ENCODE measurements at regions not wholly inside any gene's neighbourhood (a gene's known extent, or its start where the extent isn't known, plus 50 kb on each side); places are given as distances from the start of the nearest gene placed in this dataset.

DNA sequence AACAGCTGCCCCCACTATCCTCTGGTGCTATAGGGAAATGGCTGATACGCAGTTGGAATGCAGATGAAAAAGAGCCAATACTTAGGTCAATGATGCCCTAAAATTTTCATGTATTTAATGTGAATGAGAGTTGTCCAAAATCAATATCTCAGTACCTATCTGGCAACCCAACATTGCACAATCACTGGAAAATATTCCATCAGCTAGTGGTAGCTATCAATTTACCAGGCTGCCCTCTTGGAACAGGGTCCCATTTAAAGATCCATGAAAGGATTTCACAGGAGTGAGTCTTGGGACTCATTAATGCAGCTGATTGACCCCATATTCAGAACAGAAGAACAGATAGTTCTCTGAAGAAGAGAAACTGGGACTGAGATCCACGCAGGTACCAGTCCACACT lies 638.9 kb downstream of the SMARCA1 start:
- TF ChIP-seq POLR2A (IDR thresholded peaks at IDR 0.05; ENCODE audit: low read length) (no peak), GATA1 (IDR thresholded peaks at IDR 0.05; ENCODE audit: low read depth, low read length) (no peak)
